HEK293T (cell line): ENCODE measurements at regions not wholly inside any gene's neighbourhood (a gene's known extent, or its start where the extent isn't known, plus 50 kb on each side); places are given as distances from the start of the nearest gene placed in this dataset.

Experiments
- ARNT ChIP-seq: fragments of 450-650 bp; IDR thresholded peaks from 2 replicates; pipeline ENCODE4 v1.6.1; 2017; ENCODE audit warnings: mild to moderate bottlenecking
- CTBP1 ChIP-seq: fragments of 450-650 bp; IDR thresholded peaks from 2 replicates; pipeline ENCODE4 v1.6.1; 2016; ENCODE audit warnings: borderline replicate concordance
- FOXA1 ChIP-seq: fragments of 450-650 bp; IDR thresholded peaks from 2 replicates; pipeline ENCODE4 v1.6.1; 2016; ENCODE audit warnings: mild to moderate bottlenecking
- FOXM1 ChIP-seq: fragments of 450-650 bp; IDR thresholded peaks from 2 replicates; pipeline ENCODE4 v1.6.1; 2017; ENCODE audit warnings: mild to moderate bottlenecking, borderline replicate concordance
- HDGF ChIP-seq: fragments of 450-650 bp; IDR thresholded peaks from 2 replicates; pipeline ENCODE4 v1.6.1; 2017; ENCODE audit warnings: antibody characterized with exemption, borderline replicate concordance
- L3MBTL2 ChIP-seq: fragments of 450-650 bp; conservative IDR thresholded peaks from 2 replicates; pipeline ENCODE4 v1.6.1; 2016; ENCODE audit warnings: mild to moderate bottlenecking
- SP1 ChIP-seq: fragments of 450-650 bp; IDR thresholded peaks from 2 replicates; pipeline ENCODE4 v1.6.1; 2017
- SUZ12 ChIP-seq: fragments of 450-650 bp; IDR thresholded peaks from 2 replicates; pipeline ENCODE4 v1.6.1; 2016; ENCODE audit warnings: mild to moderate bottlenecking

DNA sequence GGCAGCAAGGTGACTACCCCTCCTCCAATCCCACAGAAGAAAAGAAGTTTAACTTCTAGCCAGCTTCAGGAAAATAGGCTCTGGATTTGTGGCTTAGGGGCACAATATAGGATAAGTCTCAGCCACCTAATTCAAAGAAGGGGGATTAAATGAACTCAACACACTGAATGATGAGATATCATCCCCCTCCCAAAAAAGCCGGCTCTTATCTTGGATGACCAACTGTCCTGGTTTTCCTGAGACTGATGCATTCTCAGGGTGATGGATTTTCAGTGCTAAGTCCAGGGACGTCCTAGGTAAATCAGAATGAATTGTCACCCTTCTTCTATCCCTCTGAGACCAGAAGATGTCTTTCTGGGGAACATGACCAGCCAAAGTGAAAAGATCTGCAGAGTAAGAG is 487.0 kb upstream of the PROK2 start:
- TF ChIP-seq FOXM1 (no peak), FOXA1 (no peak), CTBP1 (no peak), SUZ12 (no peak), ARNT (no peak), HDGF (no peak), L3MBTL2 (no peak), SP1 (no peak)
